Memory B cell (primary cell): ENCODE measurements at regions not wholly inside any gene's neighbourhood (a gene's known extent, or its start where the extent isn't known, plus 50 kb on each side); places are given as distances from the start of the nearest gene placed in this dataset.
"Not testable (repeated sequence)": the region's sequence is repeated elsewhere in the genome, so short reads cannot be mapped to it uniquely, and the experiment has no call there.

Experiments
- ATAC-seq: fragments of 150-1000 bp; cut with Tn5 transposase; 2 replicates; pipeline ENCODE4 v1.10.0; 2021; ENCODE audit warnings: low read depth, mild to moderate bottlenecking, moderate library complexity
- DNase-seq, 2 donors: peaks; one replicate each; pipeline ENCODE4 v3.0.0; 2022; ENCODE audit warnings: low spot score in 2 of 2
- H3K27ac Mint-ChIP-seq: one replicate; pipeline ENCODE4 v1.8.0; 2022; ENCODE audit warnings: mild to moderate bottlenecking, moderate library complexity, mixed read lengths
- H3K27me3 Mint-ChIP-seq: one replicate; pipeline ENCODE4 v1.8.0; 2022; ENCODE audit warnings: mixed read lengths
- H3K36me3 Mint-ChIP-seq: one replicate; pipeline ENCODE4 v1.8.0; 2022; ENCODE audit warnings: mild to moderate bottlenecking, mixed read lengths
- H3K4me1 Mint-ChIP-seq: one replicate; pipeline ENCODE4 v1.8.0; 2022; ENCODE audit warnings: mixed read lengths
- H3K4me3 Mint-ChIP-seq: one replicate; pipeline ENCODE4 v1.8.0; 2022; ENCODE audit warnings: mild to moderate bottlenecking, moderate library complexity, mixed read lengths
- H3K9me3 Mint-ChIP-seq: one replicate; pipeline ENCODE4 v1.8.0; 2022; ENCODE audit warnings: mixed read lengths

DNA sequence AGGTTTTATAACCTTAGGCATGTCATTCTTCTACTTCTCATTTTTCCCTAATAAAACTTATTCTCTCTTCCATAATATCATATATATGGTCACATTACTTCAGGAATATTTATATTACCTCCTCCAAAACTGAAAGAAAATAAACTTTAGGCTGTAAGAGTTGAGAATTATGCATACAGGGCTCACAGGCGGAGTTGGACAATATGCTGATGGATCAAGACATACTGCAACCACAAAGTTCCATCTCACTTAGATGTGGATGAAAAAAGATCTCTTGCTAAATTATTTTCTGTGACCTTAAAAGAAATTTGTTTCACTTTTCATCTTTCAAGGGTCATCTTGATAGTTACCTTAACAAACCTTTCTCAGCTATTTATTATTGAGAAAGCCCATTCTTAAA is 152.6 kb upstream of the PDE4B start:
- Mint-ChIP-seq H3K4me3 (no peak overlapping the region), H3K4me1 (no peaks in the 10 kb centered on the region), H3K27ac (no peak overlapping the region), H3K9me3 (no peaks in the 10 kb centered on the region), H3K36me3 (no peaks in the 10 kb centered on the region), H3K27me3 (peaks cover 12% of the 10 kb centered on the region)
- no peak for DNase-seq
- no peak for ATAC-seq

DNA sequence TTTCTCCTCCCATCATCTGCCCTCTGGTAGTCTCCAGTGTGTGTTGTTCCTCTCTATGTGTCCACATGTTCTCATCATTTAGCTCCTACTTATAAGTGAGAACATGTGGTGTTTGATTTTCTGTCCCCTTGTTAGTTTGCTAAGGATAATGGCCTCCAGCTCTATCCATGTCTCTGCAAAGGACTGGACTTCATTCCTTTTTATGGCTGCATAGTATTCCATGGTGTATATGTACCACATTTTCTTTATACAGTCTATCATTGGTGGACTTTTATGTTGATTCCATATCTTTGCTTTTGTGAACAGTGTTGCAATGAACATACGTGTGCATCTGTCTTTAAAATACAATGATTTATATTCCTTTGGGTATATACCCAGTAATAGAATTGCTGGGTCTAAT is 143.5 kb upstream of the PDE4B start:
- ATAC-seq, H3K27ac Mint-ChIP-seq, H3K4me1 Mint-ChIP-seq, H3K36me3 Mint-ChIP-seq, H3K4me3 Mint-ChIP-seq, DNase-seq: not testable (repeated sequence)
- Mint-ChIP-seq H3K9me3 (peaks cover 21% of the 10 kb centered on the region), H3K27me3 (peaks cover 20% of the 10 kb centered on the region)

DNA sequence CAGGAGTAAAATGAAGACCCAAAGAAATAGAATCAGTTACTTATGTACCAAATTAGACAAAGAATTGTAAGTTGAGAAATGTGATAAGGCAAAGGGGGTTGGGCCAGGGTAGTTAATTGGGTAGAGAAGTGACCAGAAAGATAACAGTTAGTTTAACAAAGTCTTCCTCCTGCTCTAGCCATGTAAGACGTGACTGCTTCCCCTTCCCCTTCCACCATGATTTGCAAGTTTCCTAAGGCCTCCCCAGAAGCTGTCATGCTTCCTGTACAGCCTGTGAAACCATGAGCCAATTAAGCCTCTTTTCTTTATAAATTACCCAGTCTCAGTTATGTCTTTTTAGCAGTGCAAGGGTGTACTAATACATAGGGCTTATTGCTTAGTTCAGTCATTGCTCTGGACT is 142.0 kb upstream of the PDE4B start:
- H3K9me3 Mint-ChIP-seq, result peaks cover 24% of the 10 kb centered on the region
- no peak for DNase-seq
- H3K4me3 Mint-ChIP-seq, result no peak overlapping the region
- no peaks in the 10 kb centered on the region for H3K4me1 Mint-ChIP-seq
- no peak overlapping the region for H3K27ac Mint-ChIP-seq
- peaks cover 4% of the 10 kb centered on the region for H3K36me3 Mint-ChIP-seq
- ATAC-seq, result no peak
- H3K27me3 Mint-ChIP-seq, result peaks cover 12% of the 10 kb centered on the region

DNA sequence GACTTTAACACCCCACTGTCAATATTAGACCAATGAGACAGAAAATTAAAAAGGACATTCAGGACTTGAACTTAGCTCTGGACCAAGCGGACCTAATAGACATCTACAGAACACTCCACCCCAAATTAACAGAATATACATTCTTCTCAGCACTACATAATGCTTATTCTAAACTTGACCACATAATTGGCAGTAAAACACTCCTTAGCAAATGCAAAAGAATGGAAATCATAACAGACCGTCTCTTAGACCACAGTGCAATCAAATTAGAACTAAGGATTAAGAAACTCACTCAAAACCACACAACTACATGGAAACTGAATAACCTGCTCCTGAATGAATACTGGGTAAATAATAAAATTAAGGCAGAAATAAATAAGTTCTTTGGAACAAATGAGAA is 138.2 kb upstream of the PDE4B start:
- H3K27me3 Mint-ChIP-seq, DNase-seq: not testable (repeated sequence)

DNA sequence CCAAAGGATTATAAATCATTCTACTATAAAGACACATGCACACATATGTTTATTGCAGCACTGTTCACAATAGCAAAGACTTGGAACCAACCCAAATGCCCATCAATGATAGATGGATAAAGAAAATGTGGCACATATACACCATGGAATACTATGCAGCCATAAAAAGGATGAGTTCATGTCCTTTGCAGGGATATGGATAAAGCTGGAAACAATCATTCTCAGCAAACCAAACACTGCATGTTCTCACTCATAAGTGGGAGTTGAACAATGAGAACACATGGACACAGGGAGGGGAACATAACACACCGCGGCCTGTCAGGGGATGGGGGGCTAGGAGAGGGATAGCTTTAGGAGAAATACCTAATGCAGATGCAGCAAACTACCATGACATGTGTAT is 135.1 kb upstream of the PDE4B start:
- H3K4me3 Mint-ChIP-seq, H3K36me3 Mint-ChIP-seq, H3K4me1 Mint-ChIP-seq: not testable (repeated sequence)

More for the DNA sequence above, 138.2 kb upstream of the PDE4B start:
- H3K9me3 Mint-ChIP-seq, H3K4me3 Mint-ChIP-seq, H3K4me1 Mint-ChIP-seq, H3K36me3 Mint-ChIP-seq, ATAC-seq, H3K27ac Mint-ChIP-seq: not testable (repeated sequence)

DNA sequence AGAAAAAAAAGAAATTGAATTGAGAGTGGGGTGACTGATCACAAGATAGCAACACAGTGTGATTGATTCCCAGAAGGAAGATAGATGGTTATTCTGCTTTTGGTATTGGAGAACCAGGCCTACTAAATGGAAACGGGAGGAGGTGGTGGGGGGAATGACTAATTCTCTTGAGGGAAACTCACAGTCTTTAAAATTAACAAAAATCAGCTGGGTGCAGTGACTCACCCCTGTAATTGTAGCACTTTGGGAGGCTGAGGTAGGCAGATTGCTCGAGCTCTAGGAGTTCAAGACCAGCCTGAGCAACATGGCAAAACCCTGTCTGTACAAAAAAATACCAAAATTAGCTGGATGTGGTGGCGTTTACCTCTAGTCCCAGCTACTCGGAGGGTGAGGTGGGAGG is 134.6 kb upstream of the PDE4B start:
- DNase-seq (no peak), ATAC-seq (no peak)
- H3K4me3 Mint-ChIP-seq, result no peak overlapping the region
- H3K36me3 Mint-ChIP-seq, result no peaks in the 10 kb centered on the region
- no peaks in the 10 kb centered on the region for H3K27me3 Mint-ChIP-seq
- no peak overlapping the region for H3K27ac Mint-ChIP-seq
- peaks cover 13% of the 10 kb centered on the region for H3K9me3 Mint-ChIP-seq
- no peaks in the 10 kb centered on the region for H3K4me1 Mint-ChIP-seq

More for the DNA sequence above, 135.1 kb upstream of the PDE4B start:
- not testable (repeated sequence) for ATAC-seq, H3K27ac Mint-ChIP-seq, DNase-seq, H3K27me3 Mint-ChIP-seq
- H3K9me3 Mint-ChIP-seq, result peaks cover 13% of the 10 kb centered on the region

DNA sequence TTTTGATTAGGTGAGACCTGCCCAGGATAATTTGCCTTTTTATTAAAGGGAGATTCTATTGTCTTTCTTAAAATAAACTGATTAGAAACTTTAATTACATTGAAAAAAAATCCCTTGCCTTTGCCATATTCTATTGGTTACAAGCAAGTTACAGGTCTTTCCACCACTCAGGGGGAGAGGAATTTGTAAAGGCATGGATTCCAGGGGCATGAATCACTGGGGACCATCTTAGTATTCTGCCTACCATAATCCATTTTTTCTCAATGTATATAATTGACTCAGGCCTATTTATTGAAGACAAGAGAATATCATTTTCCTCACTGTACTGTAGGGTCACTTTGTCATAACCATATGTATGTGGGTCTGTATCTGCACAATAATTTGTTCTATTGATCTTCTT is 124.3 kb upstream of the PDE4B start:
- peaks cover 2% of the 10 kb centered on the region for H3K36me3 Mint-ChIP-seq
- no peak overlapping the region for H3K27ac Mint-ChIP-seq
- H3K4me1 Mint-ChIP-seq, result no peaks in the 10 kb centered on the region
- H3K9me3 Mint-ChIP-seq, result peaks cover 9% of the 10 kb centered on the region
- peaks cover 8% of the 10 kb centered on the region for H3K27me3 Mint-ChIP-seq
- no peak overlapping the region for H3K4me3 Mint-ChIP-seq
- ATAC-seq (no peak), DNase-seq (no peak)

- peaks cover 8% of the 10 kb centered on the region for H3K27me3 Mint-ChIP-seq
- peaks cover 2% of the 10 kb centered on the region for H3K36me3 Mint-ChIP-seq
Observed at GRCh38 chr1:65670518-65670917, 122.2 kb upstream of the PDE4B start.

DNA sequence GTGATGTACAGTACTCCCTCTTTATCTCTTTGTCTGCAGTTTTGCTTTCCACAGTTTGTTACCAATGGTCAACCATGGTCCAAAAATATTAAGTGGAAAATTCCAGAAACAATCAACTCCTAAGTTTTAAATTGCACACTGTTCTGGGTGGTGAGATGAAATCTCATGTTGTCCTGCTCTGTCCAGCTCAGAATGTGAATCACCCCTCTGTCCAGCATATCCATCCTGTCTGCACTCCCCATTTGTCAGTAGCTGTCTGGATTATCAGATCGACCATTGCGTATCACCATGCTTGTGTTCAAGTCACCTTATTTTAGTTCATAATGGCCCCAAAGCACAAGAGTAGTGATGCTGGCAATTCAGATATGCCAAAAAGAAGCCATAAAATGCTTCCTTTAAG is 118.2 kb upstream of the PDE4B start:
- no peaks in the 10 kb centered on the region for H3K9me3 Mint-ChIP-seq
- ATAC-seq (no peak), DNase-seq (no peak)
- H3K27ac Mint-ChIP-seq, result no peak overlapping the region
- no peaks in the 10 kb centered on the region for H3K27me3 Mint-ChIP-seq
- no peaks in the 10 kb centered on the region for H3K36me3 Mint-ChIP-seq
- H3K4me3 Mint-ChIP-seq, result no peak overlapping the region
- H3K4me1 Mint-ChIP-seq, result no peaks in the 10 kb centered on the region

More at GRCh38 chr1:65670518-65670917, 122.2 kb upstream of the PDE4B start:
- Mint-ChIP-seq H3K4me3 (no peak overlapping the region), H3K4me1 (no peaks in the 10 kb centered on the region), H3K9me3 (peaks cover 5% of the 10 kb centered on the region), H3K27ac (no peak overlapping the region)
- DNase-seq (no peak), ATAC-seq (no peak)

- H3K4me3 Mint-ChIP-seq, result no peak overlapping the region
- ATAC-seq, result no peak
- no peak overlapping the region for H3K27ac Mint-ChIP-seq
- no peaks in the 10 kb centered on the region for H3K9me3 Mint-ChIP-seq
- peaks cover 7% of the 10 kb centered on the region for H3K27me3 Mint-ChIP-seq
- H3K4me1 Mint-ChIP-seq, result no peaks in the 10 kb centered on the region
- H3K36me3 Mint-ChIP-seq, result no peaks in the 10 kb centered on the region
- no peak for DNase-seq
Observed at GRCh38 chr1:65679773-65680172, 112.9 kb upstream of the PDE4B start.

DNA sequence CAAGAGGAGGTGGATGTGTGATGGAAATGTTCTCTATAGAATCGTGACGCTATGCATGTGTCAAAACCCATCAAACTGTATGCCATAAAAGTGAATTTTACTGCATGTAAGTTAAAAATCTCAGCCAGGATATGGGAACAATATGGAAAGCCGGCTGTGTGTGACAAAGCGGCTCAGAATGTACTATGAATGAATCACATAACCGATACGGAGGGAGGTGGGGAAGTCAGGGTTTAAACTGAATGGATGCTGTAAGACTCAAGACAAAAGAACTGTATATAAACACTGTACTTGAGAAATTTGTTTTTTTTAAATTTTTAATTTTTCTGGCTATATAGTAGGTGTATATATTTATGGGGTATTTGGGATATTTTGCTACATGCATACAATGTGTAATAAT is 111.6 kb upstream of the PDE4B start:
- no peaks in the 10 kb centered on the region for H3K4me1 Mint-ChIP-seq
- no peak overlapping the region for H3K27ac Mint-ChIP-seq
- ATAC-seq (no peak), DNase-seq (no peak)
- no peaks in the 10 kb centered on the region for H3K9me3 Mint-ChIP-seq
- H3K4me3 Mint-ChIP-seq, result no peak overlapping the region
- peaks cover 8% of the 10 kb centered on the region for H3K27me3 Mint-ChIP-seq
- no peaks in the 10 kb centered on the region for H3K36me3 Mint-ChIP-seq

DNA sequence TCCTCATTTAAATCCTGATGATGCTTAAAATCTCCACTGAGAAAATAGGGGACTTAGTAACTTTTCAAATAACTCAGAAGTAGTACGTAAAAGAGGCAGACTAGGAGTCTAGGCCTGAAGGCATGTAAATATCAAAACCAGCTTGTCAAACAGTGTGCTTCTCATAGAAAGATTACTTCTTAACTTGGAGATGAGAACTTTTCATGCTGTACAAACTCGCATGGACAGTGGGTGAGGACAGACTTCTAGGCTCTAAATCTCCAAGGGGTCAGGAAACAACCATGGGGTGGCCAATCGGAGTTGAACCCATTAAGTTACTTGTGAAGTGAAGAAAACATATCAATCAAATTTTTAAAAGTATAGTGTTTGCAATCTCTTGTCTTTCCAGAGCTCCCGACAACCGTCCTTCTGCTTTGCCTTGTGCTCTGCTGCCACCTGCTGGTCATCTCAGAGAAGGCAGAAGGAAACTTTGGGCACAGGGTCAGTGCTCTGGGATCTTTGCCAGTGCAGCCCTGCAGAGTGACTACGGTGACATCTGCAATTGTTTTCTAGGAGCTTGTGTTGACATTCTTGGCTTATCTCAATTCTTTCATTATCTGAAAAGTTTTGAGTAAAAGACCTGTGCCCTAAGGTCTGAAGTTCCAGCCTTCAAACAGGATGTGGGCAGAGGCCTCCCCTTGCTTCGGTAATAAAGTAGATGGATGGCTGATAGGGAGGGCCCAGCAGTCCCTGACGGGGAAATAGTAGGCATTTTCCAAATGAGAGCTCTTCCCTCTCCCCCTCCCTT is 105.1 kb upstream of the PDE4B start:
- ATAC-seq, result peak; percentile 70
- H3K27ac Mint-ChIP-seq, result no peak overlapping the region
- H3K27me3 Mint-ChIP-seq, result peaks cover 7% of the 10 kb centered on the region
- H3K4me3 Mint-ChIP-seq, result no peak overlapping the region
- no peaks in the 10 kb centered on the region for H3K36me3 Mint-ChIP-seq
- H3K4me1 Mint-ChIP-seq, result no peaks in the 10 kb centered on the region
- H3K9me3 Mint-ChIP-seq, result no peaks in the 10 kb centered on the region
- DNase-seq, result peak; percentile 67 to 77

DNA sequence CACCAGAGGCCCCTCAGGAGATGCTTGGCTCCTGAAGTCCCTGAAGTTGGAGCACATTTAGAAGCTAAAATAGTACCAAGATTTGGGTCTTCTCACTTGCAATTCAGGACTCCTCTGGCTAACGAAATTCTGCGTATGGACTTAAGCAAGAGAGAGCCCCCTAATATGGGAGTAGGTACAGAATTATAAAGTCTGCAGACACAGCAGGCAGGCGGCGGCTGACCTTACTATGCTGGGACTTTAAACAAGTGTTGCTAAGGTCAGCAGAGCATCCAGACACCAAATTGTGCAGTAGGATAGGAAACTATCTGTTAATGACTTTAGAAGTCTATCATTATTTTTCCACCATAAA is 104.5 kb upstream of the PDE4B start:
- peaks cover 7% of the 10 kb centered on the region for H3K27me3 Mint-ChIP-seq
- no peak overlapping the region for H3K4me3 Mint-ChIP-seq
- ATAC-seq, result no peak
- H3K9me3 Mint-ChIP-seq, result no peaks in the 10 kb centered on the region
- DNase-seq, result no peak
- no peak overlapping the region for H3K27ac Mint-ChIP-seq
- no peaks in the 10 kb centered on the region for H3K36me3 Mint-ChIP-seq
- H3K4me1 Mint-ChIP-seq, result no peaks in the 10 kb centered on the region

DNA sequence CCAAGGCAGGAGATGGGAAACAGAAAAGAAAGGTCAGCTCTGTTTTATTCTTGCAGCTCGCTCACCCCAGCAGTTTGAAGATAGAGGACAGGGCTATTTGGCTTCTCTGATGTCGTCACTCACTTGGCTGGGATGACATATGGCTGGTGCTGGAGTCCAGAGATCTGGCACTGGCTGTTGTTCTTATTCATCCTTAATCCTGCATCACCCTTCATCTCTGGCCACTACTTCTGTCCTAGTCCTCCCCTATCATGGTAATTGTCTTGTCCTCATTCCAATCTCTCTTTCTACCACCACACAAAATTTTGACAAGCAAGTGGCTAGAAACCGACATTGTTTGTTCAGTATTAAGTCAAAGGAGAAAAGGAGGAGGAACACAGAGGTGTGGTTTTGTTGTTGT is 103.8 kb upstream of the PDE4B start:
- Mint-ChIP-seq H3K36me3 (no peaks in the 10 kb centered on the region), H3K4me1 (no peaks in the 10 kb centered on the region), H3K4me3 (no peak overlapping the region), H3K27ac (no peak overlapping the region), H3K27me3 (peaks cover 5% of the 10 kb centered on the region), H3K9me3 (no peaks in the 10 kb centered on the region)
- DNase-seq, result no peak
- no peak for ATAC-seq

DNA sequence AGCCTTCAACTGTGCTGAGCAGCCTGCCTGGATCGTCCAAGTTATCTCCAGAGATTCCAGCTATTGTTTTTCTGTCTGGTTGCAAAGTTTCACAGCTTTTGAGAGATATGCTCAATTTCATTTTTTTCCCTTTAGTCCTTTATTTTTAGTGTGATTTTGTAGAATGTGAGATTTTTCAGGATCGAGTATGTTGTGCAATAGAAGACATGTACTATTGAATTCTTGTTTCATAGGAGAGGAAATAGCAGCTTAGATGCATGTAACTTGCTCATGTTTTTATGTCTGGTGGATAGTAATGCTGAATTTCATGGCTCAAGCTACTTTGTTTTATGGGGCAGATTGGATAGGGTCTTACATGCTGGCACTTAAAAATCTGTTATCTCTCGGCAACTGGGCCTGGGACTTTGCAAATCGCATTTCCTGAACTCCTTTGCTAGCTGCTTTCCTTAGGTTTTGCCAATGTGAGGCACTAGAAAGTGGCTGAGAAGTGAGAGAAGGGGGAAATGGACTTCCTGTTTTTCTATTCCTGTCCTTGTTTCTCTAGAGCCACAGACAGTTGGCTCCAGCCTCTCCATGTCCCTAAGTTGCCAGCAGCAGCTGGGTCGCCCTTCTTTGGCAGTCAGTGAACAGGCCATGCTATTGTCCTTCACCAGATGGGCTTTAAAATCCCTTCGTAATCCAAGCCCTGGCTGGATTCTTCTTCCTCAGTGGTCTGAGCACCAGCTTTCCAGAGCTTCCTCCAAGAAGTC is 101.4 kb upstream of the PDE4B start:
- ATAC-seq (no peak), DNase-seq (no peak)
- Mint-ChIP-seq H3K36me3 (no peaks in the 10 kb centered on the region), H3K4me1 (no peaks in the 10 kb centered on the region), H3K27me3 (peaks cover under 1% of the 10 kb centered on the region), H3K9me3 (no peaks in the 10 kb centered on the region), H3K27ac (no peak overlapping the region), H3K4me3 (no peak overlapping the region)
